K562 (cell line): ENCODE measurements at regions not wholly inside any gene's neighbourhood (a gene's known extent, or its start where the extent isn't known, plus 50 kb on each side); places are given as distances from the start of the nearest gene placed in this dataset.

ENCODE experiments used
- L3MBTL2 ChIP-seq: fragments of 450-650 bp; IDR thresholded peaks from 2 replicates; pipeline ENCODE4 v1.6.1; 2016; ENCODE audit warnings: mild to moderate bottlenecking, moderate library complexity
- PML ChIP-seq: IDR thresholded peaks from 2 replicates; pipeline ENCODE4 v1.6.1; 2012; ENCODE audit warnings: low read length, inconsistent platforms
- POLR2A ChIP-seq: fragments of 450-650 bp; conservative IDR thresholded peaks from 2 replicates; pipeline ENCODE4 v1.6.1; 2016
- TCF7 ChIP-seq: sonication (generic); IDR thresholded peaks from 2 replicates; pipeline ENCODE4 v1.6.1; 2016; ENCODE audit warnings: antibody characterized with exemption, borderline replicate concordance
- TEAD2 ChIP-seq: fragments of 450-650 bp; IDR thresholded peaks from 2 replicates; pipeline ENCODE4 v1.6.1; 2016; ENCODE audit warnings: missing genetic modification characterization, control low read depth, missing compliant biosample characterization
- TEAD4 ChIP-seq, 2 experiments: sonication (generic) in 1 of 2; formaldehyde crosslinking in 1 of 2; IDR thresholded peaks; 2 replicates each; pipeline versions ENCODE4 v1.6.1 to v1.8.0; 2012 to 2022; ENCODE audit warnings: borderline replicate concordance in 1 of 2, inconsistent platforms in 1 of 2, low read length in 1 of 2, mild to moderate bottlenecking in 1 of 2, missing genetic modification reagents in 1 of 2
- ZKSCAN3 ChIP-seq: fragments of 250-450 bp; sonication (Bioruptor Pico); IDR thresholded peaks from 2 replicates; pipeline ENCODE4 v1.4.0; 2020
- TF ChIP-seq, protein P1 (sequence below): fragments of 250-450 bp; sonication (Bioruptor Pico); IDR thresholded peaks from 2 replicates; pipeline ENCODE4 v1.5.1; 2021; ENCODE audit warnings: mild to moderate bottlenecking
- TF ChIP-seq, protein P2 (sequence below), 3 experiments: IDR thresholded peaks in 2 of 3; conservative IDR thresholded peaks in 1 of 3; 2 replicates each; pipeline ENCODE4 v1.5.1; 2011 to 2012; ENCODE audit warnings: low read length in 3 of 3, mild to moderate bottlenecking in 3 of 3, control low read depth in 2 of 3, improper control_type of control experiment in 1 of 3, inconsistent platforms in 1 of 3, low read depth in 1 of 3, mixed read lengths in 1 of 3, moderate library complexity in 1 of 3; ENCODE audit not compliant: insufficient read depth in 2 of 3

DNA sequence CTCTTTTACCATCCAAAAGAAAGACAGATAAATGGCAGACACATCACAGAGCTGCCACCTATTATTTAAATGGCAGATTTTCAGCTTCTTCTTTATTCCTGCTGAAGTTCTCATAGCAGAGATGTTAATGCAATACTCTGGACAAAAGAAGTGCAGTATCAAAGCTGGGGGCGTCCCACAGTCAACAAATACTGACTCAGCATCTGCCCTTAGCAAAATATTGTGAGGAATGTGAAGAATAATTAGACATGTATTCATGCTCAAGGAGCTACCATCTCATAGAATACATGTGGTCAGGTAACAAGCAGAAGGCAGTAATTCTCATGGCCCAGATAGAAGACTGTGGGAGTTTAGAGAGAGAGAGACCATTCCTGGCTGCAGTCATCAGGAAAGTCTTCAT lies 108.0 kb upstream of the TANK start:
- TF ChIP-seq, protein P1, sequence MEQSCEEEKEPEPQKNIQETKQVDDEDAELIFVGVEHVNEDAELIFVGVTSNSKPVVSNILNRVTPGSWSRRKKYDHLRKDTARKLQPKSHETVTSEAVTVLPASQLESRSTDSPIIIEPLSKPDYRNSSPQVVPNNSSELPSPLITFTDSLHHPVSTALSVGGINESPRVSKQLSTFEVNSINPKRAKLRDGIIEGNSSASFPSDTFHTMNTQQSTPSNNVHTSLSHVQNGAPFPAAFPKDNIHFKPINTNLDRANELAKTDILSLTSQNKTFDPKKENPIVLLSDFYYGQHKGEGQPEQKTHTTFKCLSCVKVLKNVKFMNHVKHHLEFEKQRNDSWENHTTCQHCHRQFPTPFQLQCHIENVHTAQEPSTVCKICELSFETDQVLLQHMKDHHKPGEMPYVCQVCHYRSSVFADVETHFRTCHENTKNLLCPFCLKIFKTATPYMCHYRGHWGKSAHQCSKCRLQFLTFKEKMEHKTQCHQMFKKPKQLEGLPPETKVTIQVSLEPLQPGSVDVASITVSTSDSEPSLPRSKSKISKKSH (CRISPR knock-in tag) = no peak
- TF ChIP-seq, protein P2, sequence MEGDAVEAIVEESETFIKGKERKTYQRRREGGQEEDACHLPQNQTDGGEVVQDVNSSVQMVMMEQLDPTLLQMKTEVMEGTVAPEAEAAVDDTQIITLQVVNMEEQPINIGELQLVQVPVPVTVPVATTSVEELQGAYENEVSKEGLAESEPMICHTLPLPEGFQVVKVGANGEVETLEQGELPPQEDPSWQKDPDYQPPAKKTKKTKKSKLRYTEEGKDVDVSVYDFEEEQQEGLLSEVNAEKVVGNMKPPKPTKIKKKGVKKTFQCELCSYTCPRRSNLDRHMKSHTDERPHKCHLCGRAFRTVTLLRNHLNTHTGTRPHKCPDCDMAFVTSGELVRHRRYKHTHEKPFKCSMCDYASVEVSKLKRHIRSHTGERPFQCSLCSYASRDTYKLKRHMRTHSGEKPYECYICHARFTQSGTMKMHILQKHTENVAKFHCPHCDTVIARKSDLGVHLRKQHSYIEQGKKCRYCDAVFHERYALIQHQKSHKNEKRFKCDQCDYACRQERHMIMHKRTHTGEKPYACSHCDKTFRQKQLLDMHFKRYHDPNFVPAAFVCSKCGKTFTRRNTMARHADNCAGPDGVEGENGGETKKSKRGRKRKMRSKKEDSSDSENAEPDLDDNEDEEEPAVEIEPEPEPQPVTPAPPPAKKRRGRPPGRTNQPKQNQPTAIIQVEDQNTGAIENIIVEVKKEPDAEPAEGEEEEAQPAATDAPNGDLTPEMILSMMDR (IDR thresholded peaks at IDR 0.05 in 2 of 3, conservative IDR thresholded peaks at IDR 0.05 in 1 of 3; ENCODE audit: insufficient read depth in 2 of 3, low read depth in 1 of 3, low read length in 3 of 3) = no peak
- TF ChIP-seq ZKSCAN3 = no peak
- TF ChIP-seq TCF7 = no peak
- TF ChIP-seq POLR2A = no peak
- no peak for TF ChIP-seq TEAD4 (IDR thresholded peaks at IDR 0.05; ENCODE audit: low read length)
- no peak for TF ChIP-seq TEAD4 (CRISPR knock-in tag; IDR thresholded peaks at IDR 0.05; ENCODE audit: borderline replicate concordance)
- TF ChIP-seq L3MBTL2 = no peak
- TF ChIP-seq TEAD2 (tag) = no peak
- TF ChIP-seq PML = no peak
